ENCODE measurements at regions not wholly inside any gene's neighbourhood (a gene's known extent, or its start where the extent isn't known, plus 50 kb on each side); places are given as distances from the start of the nearest gene placed in this dataset.
A peak's percentile ranks its signal among the peaks of the same experiment; 100 is the strongest.
"Not testable (repeated sequence)": the region's sequence is repeated elsewhere in the genome, so short reads cannot be mapped to it uniquely, and the experiment has no call there.

GRCh38 chr6:135658481-135658880 lies 160.9 kb upstream of the AHI1 start:
- DNase-seq, result no peak

GRCh38 chr6:135658916-135659315 lies 161.4 kb upstream of the AHI1 start:
- DNase-seq, result no peak

- DNase-seq, result no peak
Observed at GRCh38 chr6:135664527-135664926, 167.0 kb upstream of the AHI1 start.

- no peak for DNase-seq
Observed at GRCh38 chr6:135665935-135666334, 168.4 kb upstream of the AHI1 start.

- no peak for DNase-seq
Observed at GRCh38 chr6:135667691-135668455, 170.3 kb upstream of the AHI1 start.

- DNase-seq, result no peak
Observed at GRCh38 chr6:135672256-135672655, 174.7 kb upstream of the AHI1 start.

- no peak for DNase-seq
Observed at GRCh38 chr6:135673501-135674309, 176.2 kb upstream of the AHI1 start.

GRCh38 chr6:135675026-135675425 lies 176.5 kb upstream of the PDE7B start:
- DNase-seq, result no peak

GRCh38 chr6:135675862-135676261 lies 175.6 kb upstream of the PDE7B start:
- DNase-seq, result peak; percentile 37 to 57

- no peak for DNase-seq
Observed at GRCh38 chr6:135680964-135681913, 170.3 kb upstream of the PDE7B start.

GRCh38 chr6:135686784-135687301 lies 164.7 kb upstream of the PDE7B start:
- DNase-seq, result no peak

GRCh38 chr6:135688476-135688875 lies 163.0 kb upstream of the PDE7B start:
- not testable (repeated sequence) for DNase-seq

- DNase-seq, result no peak
Observed at GRCh38 chr6:135692426-135692825, 159.1 kb upstream of the PDE7B start.

GRCh38 chr6:135693811-135694370 lies 157.6 kb upstream of the PDE7B start:
- DNase-seq, result no peak

GRCh38 chr6:135699705-135700104 lies 151.8 kb upstream of the PDE7B start:
- DNase-seq, result no peak

GRCh38 chr6:135701426-135701825 lies 150.1 kb upstream of the PDE7B start:
- no peak for DNase-seq

- DNase-seq, result no peak
Observed at GRCh38 chr6:135703007-135703406, 148.5 kb upstream of the PDE7B start.

GRCh38 chr6:135703621-135704020 lies 147.9 kb upstream of the PDE7B start:
- DNase-seq, result no peak

GRCh38 chr6:135707426-135707825 lies 144.1 kb upstream of the PDE7B start:
- DNase-seq, result no peak

GRCh38 chr6:135710042-135710441 lies 141.5 kb upstream of the PDE7B start:
- DNase-seq, result no peak

- DNase-seq, result no peak
Observed at GRCh38 chr6:135722190-135722589, 129.3 kb upstream of the PDE7B start.

GRCh38 chr6:135722679-135723078 lies 128.8 kb upstream of the PDE7B start:
- DNase-seq, result no peak
